T-helper 1 cell treated with Interleukin-12 subunit alpha and Interleukin-12 subunit beta and Interleukin-4 antibody, amounts not matched to agents 30 μg/mL and 1 μg/mL, for 36 hours (primary cell): ENCODE measurements at regions not wholly inside any gene's neighbourhood (a gene's known extent, or its start where the extent isn't known, plus 50 kb on each side); places are given as distances from the start of the nearest gene placed in this dataset.
"Not testable (repeated sequence)": the region's sequence is repeated elsewhere in the genome, so short reads cannot be mapped to it uniquely, and the experiment has no call there.

Experiments used
- H3K27ac Mint-ChIP-seq: one replicate; pipeline ENCODE4 v1.8.0; 2021; ENCODE audit warnings: mild to moderate bottlenecking, mixed read lengths
- H3K27me3 Mint-ChIP-seq: one replicate; pipeline ENCODE4 v1.8.0; 2021; ENCODE audit warnings: low read depth, mixed read lengths
- H3K36me3 Mint-ChIP-seq: one replicate; pipeline ENCODE4 v1.8.0; 2021; ENCODE audit warnings: low read depth, mixed read lengths
- H3K4me1 Mint-ChIP-seq: one replicate; pipeline ENCODE4 v1.8.0; 2021; ENCODE audit warnings: low read depth, mixed read lengths
- H3K4me3 Mint-ChIP-seq: one replicate; pipeline ENCODE4 v1.8.0; 2021; ENCODE audit warnings: mild to moderate bottlenecking, moderate library complexity, mixed read lengths
- H3K9me3 Mint-ChIP-seq: one replicate; pipeline ENCODE4 v1.8.0; 2021; ENCODE audit warnings: mixed read lengths

DNA sequence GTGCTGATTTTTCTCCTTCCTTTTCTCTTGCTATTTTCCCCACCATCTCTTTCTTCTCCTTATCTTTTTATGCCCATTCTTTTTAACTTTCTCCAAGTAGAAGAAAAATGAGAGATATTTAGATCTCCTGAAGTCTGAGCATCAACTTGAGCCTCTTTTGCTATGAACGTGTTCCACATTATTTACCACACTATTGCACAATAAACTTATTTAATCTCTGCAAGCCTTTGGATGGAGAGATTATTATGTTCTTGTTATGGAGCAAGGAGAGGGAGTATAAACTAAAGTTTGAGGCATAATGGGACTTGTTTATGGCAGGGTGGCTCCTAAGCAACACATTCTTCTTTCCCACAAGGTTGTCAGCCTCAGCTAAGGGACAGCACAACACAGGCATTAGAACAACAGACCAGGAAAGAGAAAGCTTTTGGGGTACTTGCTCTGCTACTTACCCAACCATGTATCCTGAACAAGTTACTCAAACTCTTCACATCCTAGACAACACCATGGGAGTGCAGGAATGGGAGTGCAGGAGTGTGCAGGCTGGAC is 365.5 kb upstream of the BOD1L1 start:
- no peak overlapping the region for H3K4me3 Mint-ChIP-seq
- H3K27ac Mint-ChIP-seq = no peak overlapping the region
- H3K9me3 Mint-ChIP-seq = peaks cover 6% of the 10 kb centered on the region
- no peaks in the 10 kb centered on the region for H3K4me1 Mint-ChIP-seq
- H3K27me3 Mint-ChIP-seq = no peaks in the 10 kb centered on the region
- no peaks in the 10 kb centered on the region for H3K36me3 Mint-ChIP-seq

GRCh38 chr4:13994016-13994415 is 366.5 kb upstream of the BOD1L1 start:
- Mint-ChIP-seq H3K9me3 (peaks cover 6% of the 10 kb centered on the region), H3K27me3 (no peaks in the 10 kb centered on the region), H3K36me3 (no peaks in the 10 kb centered on the region), H3K4me1 (no peaks in the 10 kb centered on the region), H3K27ac (no peak overlapping the region), H3K4me3 (no peak overlapping the region)

- no peak overlapping the region for H3K4me3 Mint-ChIP-seq
Observed at GRCh38 chr4:13998850-13999445, 371.4 kb upstream of the BOD1L1 start.

GRCh38 chr4:14000091-14000814 is 372.7 kb upstream of the BOD1L1 start:
- Mint-ChIP-seq H3K36me3 (no peaks in the 10 kb centered on the region), H3K9me3 (peaks cover 38% of the 10 kb centered on the region), H3K4me1 (no peaks in the 10 kb centered on the region), H3K27me3 (no peaks in the 10 kb centered on the region), H3K4me3 (no peak overlapping the region), H3K27ac (no peak overlapping the region)

More at GRCh38 chr4:13998850-13999445, 371.4 kb upstream of the BOD1L1 start:
- Mint-ChIP-seq H3K27me3 (no peaks in the 10 kb centered on the region), H3K36me3 (no peaks in the 10 kb centered on the region), H3K27ac (no peak overlapping the region), H3K4me1 (no peaks in the 10 kb centered on the region), H3K9me3 (peaks cover 34% of the 10 kb centered on the region)

- not testable (repeated sequence) for H3K27ac Mint-ChIP-seq, H3K4me3 Mint-ChIP-seq, H3K27me3 Mint-ChIP-seq, H3K36me3 Mint-ChIP-seq, H3K4me1 Mint-ChIP-seq
- H3K9me3 Mint-ChIP-seq = peaks cover 38% of the 10 kb centered on the region
Observed at GRCh38 chr4:14002331-14002730, 374.8 kb upstream of the BOD1L1 start.

DNA sequence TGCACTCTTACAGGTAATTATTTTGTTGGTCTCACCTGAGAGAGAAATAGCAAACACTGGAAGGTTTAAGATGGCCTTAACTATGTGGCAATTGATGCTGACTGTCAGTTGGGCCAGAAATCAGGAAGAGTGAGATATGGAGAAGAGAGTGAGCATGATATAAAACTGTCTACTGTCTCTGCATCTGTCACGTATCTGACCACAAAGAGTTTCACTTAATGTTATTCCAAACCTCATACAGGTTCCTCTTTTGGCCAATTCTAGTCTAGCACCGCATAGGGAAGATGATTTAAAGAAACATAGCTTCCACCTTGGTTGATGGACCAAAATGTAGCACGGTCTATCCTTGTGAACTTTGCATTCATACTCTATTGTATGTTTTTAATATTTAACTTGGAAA is 381.0 kb upstream of the BOD1L1 start:
- Mint-ChIP-seq H3K27ac (no peak overlapping the region), H3K27me3 (no peaks in the 10 kb centered on the region), H3K9me3 (peaks cover 9% of the 10 kb centered on the region), H3K4me1 (no peaks in the 10 kb centered on the region), H3K36me3 (no peaks in the 10 kb centered on the region), H3K4me3 (no peak overlapping the region)

DNA sequence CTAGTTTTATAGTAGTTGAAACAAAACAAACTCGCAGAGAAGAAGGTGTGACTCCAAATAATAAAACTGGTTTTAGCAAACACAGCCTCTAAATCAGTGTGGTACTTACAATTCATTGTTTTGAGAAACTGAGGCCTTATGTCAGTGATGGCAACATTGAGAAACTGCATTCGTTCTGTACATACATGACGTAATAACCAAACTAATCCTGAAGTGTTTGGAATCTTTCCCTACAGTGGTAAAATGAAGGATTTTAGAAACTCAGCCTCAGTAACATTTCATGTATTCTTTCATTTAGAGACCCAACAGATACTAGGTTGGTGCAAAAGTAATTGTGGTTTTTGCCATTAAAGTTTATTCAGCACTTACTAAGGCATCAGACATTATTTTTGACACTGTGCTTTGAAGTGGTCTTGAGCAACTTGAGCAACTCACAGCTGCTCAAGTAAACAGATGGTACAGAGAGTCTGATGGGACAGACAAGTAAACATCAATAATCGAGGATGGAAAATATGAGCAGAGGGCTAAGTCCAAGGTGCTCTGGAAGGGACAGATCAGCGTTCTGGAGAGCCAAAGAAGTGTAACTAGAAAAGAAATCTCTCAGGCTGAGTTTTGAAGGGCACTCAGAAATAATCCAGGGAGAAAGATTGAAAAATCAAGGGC is 390.8 kb upstream of the BOD1L1 start:
- no peaks in the 10 kb centered on the region for H3K4me1 Mint-ChIP-seq
- peaks cover 9% of the 10 kb centered on the region for H3K9me3 Mint-ChIP-seq
- H3K36me3 Mint-ChIP-seq = no peaks in the 10 kb centered on the region
- H3K4me3 Mint-ChIP-seq = no peak overlapping the region
- H3K27me3 Mint-ChIP-seq = no peaks in the 10 kb centered on the region
- no peak overlapping the region for H3K27ac Mint-ChIP-seq

DNA sequence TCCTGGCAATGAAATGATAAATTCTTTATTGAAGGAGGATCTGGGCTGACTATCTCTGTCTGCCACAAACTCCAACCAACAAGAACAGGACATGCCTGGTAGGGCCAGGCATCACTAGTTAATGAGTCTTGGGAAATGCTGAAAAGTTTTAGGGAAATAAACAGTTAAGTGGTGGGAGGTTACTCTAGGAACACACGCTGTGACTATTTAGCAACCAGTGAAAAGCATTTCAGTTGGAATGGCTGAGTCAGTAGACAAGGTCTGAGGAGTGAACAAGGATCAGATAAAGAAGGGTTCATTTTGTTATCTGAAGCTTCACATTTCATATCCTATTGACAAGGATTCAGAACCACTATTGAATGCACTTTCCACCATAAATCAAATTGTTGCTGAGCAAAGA is 394.9 kb upstream of the BOD1L1 start:
- no peaks in the 10 kb centered on the region for H3K4me1 Mint-ChIP-seq
- no peak overlapping the region for H3K27ac Mint-ChIP-seq
- H3K27me3 Mint-ChIP-seq = no peaks in the 10 kb centered on the region
- peaks cover 8% of the 10 kb centered on the region for H3K9me3 Mint-ChIP-seq
- H3K36me3 Mint-ChIP-seq = no peaks in the 10 kb centered on the region
- H3K4me3 Mint-ChIP-seq = no peak overlapping the region

DNA sequence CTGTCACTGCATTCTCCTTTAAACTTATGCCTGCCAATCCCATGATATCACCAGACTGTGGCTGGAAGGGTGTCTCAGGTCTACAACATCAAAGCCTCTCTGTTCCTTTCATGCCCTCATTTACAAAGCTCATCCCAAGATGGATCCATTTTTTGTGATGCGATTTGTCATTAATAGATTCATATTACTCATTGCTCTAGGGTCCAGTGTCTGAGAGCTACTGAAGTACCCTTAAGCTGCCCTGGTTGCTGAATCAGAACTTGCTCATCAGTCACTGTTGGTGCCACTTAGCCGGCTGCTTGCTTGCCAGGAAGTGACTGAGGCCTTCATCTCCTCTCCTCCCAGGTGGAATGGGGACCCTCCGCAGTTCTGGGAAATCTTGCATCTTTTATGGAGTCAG is 395.5 kb upstream of the BOD1L1 start:
- Mint-ChIP-seq H3K27ac (no peak overlapping the region), H3K27me3 (no peaks in the 10 kb centered on the region), H3K9me3 (peaks cover 9% of the 10 kb centered on the region), H3K4me3 (no peak overlapping the region), H3K4me1 (no peaks in the 10 kb centered on the region), H3K36me3 (no peaks in the 10 kb centered on the region)

DNA sequence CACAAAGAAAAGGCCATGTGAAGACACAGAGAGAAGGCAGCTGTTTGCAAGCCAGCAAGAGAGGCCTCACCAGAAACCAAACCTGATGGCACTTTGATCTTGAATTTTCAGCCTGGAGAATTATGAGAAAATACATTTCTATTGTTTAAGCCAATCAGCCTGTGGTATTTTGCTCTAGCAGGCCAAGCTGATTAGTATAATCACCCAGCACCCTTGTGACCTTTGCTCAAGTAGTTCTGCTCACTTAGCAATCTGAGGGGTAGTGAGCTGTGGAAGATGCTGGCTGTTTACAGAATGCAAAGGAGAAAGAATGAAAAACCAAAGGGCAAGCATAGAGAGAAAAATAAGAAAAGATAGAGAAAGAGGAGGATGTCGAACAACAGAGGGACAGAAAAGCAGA is 396.4 kb upstream of the BOD1L1 start:
- Mint-ChIP-seq H3K27me3 (no peaks in the 10 kb centered on the region), H3K27ac (no peak overlapping the region), H3K4me1 (no peaks in the 10 kb centered on the region), H3K36me3 (no peaks in the 10 kb centered on the region), H3K9me3 (peaks cover 9% of the 10 kb centered on the region), H3K4me3 (no peak overlapping the region)

GRCh38 chr4:14025111-14025510 is 397.6 kb upstream of the BOD1L1 start:
- Mint-ChIP-seq H3K27ac (no peak overlapping the region), H3K4me3 (no peak overlapping the region), H3K4me1 (no peaks in the 10 kb centered on the region), H3K27me3 (no peaks in the 10 kb centered on the region), H3K9me3 (peaks cover 5% of the 10 kb centered on the region), H3K36me3 (no peaks in the 10 kb centered on the region)

DNA sequence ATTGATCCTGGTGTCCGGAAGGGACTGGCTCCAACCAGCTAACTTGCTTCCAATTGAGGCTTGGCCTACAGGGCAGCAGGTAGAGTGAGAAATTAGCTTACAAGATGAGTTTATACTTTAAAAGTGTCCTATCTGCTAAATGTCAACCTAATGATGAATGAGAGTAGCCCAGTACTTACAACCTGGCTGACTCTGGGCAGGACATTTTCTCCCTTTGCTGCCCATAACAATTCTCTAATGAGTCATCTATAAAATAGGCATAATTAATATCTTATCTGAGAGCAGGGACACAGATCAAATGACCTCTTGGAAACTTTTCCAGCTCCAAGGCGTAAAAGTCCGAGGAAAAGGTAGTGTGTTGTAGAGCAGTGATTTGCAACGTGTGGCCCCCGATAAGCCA is 398.4 kb upstream of the BOD1L1 start:
- Mint-ChIP-seq H3K4me1 (no peaks in the 10 kb centered on the region), H3K9me3 (peaks cover 5% of the 10 kb centered on the region), H3K27ac (no peak overlapping the region), H3K27me3 (no peaks in the 10 kb centered on the region), H3K4me3 (no peak overlapping the region), H3K36me3 (no peaks in the 10 kb centered on the region)

DNA sequence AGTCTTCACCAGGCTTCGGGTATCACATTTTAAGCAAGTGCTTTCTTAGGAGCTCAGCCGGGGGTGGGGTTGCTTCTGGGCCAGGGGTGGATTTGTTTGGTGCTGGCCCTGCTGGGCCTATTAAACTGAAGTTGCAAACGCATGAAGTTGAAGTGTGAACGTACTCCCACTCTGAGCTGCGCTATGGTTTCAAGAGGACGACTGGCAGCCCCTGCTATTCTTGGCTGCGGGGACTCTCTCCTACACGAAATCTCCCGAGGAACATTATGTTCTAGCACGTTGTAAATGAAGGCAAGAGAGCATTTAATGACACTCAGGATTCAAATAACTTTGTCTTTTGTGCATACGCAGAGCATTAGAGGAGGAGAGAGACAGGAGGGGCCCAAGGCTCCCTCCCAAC is 401.3 kb upstream of the BOD1L1 start:
- no peaks in the 10 kb centered on the region for H3K36me3 Mint-ChIP-seq
- peaks cover 5% of the 10 kb centered on the region for H3K9me3 Mint-ChIP-seq
- no peaks in the 10 kb centered on the region for H3K4me1 Mint-ChIP-seq
- no peaks in the 10 kb centered on the region for H3K27me3 Mint-ChIP-seq
- no peak overlapping the region for H3K27ac Mint-ChIP-seq
- no peak overlapping the region for H3K4me3 Mint-ChIP-seq

- no peaks in the 10 kb centered on the region for H3K27me3 Mint-ChIP-seq
- no peaks in the 10 kb centered on the region for H3K36me3 Mint-ChIP-seq
- no peak overlapping the region for H3K4me3 Mint-ChIP-seq
- H3K9me3 Mint-ChIP-seq = no peaks in the 10 kb centered on the region
- H3K4me1 Mint-ChIP-seq = no peaks in the 10 kb centered on the region
- H3K27ac Mint-ChIP-seq = no peak overlapping the region
Observed at GRCh38 chr4:14035076-14035475, 407.6 kb upstream of the BOD1L1 start.

DNA sequence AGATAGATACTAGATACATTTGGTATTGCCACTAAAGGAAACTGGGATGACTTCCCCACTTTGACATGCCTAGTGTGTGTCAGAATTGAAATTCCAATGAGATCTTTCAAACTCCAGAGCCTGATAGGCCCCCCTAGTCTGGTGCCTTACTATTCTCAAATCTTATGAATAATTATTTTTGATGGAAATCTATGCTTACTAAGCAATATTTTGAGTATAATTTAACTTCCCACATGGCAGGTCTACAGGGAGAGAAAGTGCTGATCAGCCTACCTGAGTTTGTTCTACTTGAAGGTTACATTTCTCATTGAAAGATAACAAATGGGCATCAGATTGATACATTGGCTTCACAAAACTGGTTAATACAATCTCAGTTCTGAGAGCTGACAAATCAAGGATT is 415.7 kb upstream of the BOD1L1 start:
- H3K4me1 Mint-ChIP-seq = no peaks in the 10 kb centered on the region
- no peaks in the 10 kb centered on the region for H3K9me3 Mint-ChIP-seq
- no peak overlapping the region for H3K27ac Mint-ChIP-seq
- H3K27me3 Mint-ChIP-seq = no peaks in the 10 kb centered on the region
- no peaks in the 10 kb centered on the region for H3K36me3 Mint-ChIP-seq
- no peak overlapping the region for H3K4me3 Mint-ChIP-seq
